ENCODE measurements at regions not wholly inside any gene's neighbourhood (a gene's known extent, or its start where the extent isn't known, plus 50 kb on each side); places are given as distances from the start of the nearest gene placed in this dataset.

- TF ChIP-seq POLR2AphosphoS5 (IDR thresholded peaks at IDR 0.05; ENCODE audit: low read depth) (no peak), CTCF (conservative IDR thresholded peaks at IDR 0.05; ENCODE audit: low read depth in 2 of 2) (no peak), REST (IDR thresholded peaks at IDR 0.05; ENCODE audit: unreplicated experiment) (no peak), EZH2phosphoT487 (IDR thresholded peaks at IDR 0.05; ENCODE audit: unreplicated experiment) (no peak), EZH2 (IDR thresholded peaks at IDR 0.05; ENCODE audit: low read depth, unreplicated experiment) (no peak), CREB1 (CRISPR knock-in tag; IDR thresholded peaks at IDR 0.05; ENCODE audit: low read depth) (no peak), JUNB (IDR thresholded peaks at IDR 0.05; ENCODE audit: unreplicated experiment) (no peak), ZNF114 (CRISPR knock-in tag; IDR thresholded peaks at IDR 0.05) (no peak), STAT1 (IDR thresholded peaks at IDR 0.05; ENCODE audit: unreplicated experiment) (no peak), NANOG (IDR thresholded peaks at IDR 0.05; ENCODE audit: borderline replicate concordance) (no peak)
Measured at GRCh38 chr7:112958775-112959174, 127.9 kb downstream of the GPR85 start.

Measured in GM23338 (cell line).